ENCODE measurements at regions not wholly inside any gene's neighbourhood (a gene's known extent, or its start where the extent isn't known, plus 50 kb on each side); places are given as distances from the start of the nearest gene placed in this dataset.

DNA sequence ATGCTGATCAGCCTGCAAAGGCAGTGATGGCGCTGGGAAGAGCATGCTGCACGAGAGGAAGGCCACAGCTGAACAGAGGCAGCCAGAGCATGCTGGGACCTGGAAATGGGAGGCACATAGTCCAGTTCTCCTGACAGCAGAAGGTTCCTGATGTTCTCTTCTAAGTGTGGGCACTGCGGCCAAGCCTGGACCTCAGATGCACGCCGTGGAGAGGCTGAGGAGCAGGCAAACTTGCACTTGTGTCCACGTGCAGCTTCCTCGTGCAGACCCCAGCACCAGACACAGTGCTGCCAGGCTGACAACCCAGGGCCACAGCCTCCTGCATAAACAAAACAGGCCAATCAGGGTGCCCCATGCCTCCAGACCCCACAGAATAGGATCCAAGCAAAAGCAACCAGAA, 93.5 kb upstream of the LANCL2 start (continued):
- TF ChIP-seq, protein P1, sequence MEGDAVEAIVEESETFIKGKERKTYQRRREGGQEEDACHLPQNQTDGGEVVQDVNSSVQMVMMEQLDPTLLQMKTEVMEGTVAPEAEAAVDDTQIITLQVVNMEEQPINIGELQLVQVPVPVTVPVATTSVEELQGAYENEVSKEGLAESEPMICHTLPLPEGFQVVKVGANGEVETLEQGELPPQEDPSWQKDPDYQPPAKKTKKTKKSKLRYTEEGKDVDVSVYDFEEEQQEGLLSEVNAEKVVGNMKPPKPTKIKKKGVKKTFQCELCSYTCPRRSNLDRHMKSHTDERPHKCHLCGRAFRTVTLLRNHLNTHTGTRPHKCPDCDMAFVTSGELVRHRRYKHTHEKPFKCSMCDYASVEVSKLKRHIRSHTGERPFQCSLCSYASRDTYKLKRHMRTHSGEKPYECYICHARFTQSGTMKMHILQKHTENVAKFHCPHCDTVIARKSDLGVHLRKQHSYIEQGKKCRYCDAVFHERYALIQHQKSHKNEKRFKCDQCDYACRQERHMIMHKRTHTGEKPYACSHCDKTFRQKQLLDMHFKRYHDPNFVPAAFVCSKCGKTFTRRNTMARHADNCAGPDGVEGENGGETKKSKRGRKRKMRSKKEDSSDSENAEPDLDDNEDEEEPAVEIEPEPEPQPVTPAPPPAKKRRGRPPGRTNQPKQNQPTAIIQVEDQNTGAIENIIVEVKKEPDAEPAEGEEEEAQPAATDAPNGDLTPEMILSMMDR (IDR thresholded peaks at IDR 0.05; ENCODE audit: control extremely low read depth in 1 of 3, insufficient read depth in 1 of 3, low read depth in 1 of 3, low read length in 3 of 3) = no peak
- no peak for TF ChIP-seq MAFK (IDR thresholded peaks at IDR 0.05; ENCODE audit: low read depth, low read length)
- TF ChIP-seq RAD21 (IDR thresholded peaks at IDR 0.05 in 1 of 2, conservative IDR thresholded peaks at IDR 0.05 in 1 of 2; ENCODE audit: low read depth in 2 of 2, low read length in 2 of 2) = no peak
- no peak for TF ChIP-seq TCF12 (IDR thresholded peaks at IDR 0.05; ENCODE audit: low read depth, low read length)
- TF ChIP-seq CHD2 (IDR thresholded peaks at IDR 0.05; ENCODE audit: low read length) = no peak
- no peak for TF ChIP-seq KDM1A (IDR thresholded peaks at IDR 0.05; ENCODE audit: borderline replicate concordance, low read length)
- TF ChIP-seq SIRT6 (IDR thresholded peaks at IDR 0.05; ENCODE audit: low read length) = no peak

Data from H1 (cell line).